ENCODE measurements at regions not wholly inside any gene's neighbourhood (a gene's known extent, or its start where the extent isn't known, plus 50 kb on each side); places are given as distances from the start of the nearest gene placed in this dataset.
"Not testable (repeated sequence)": the region's sequence is repeated elsewhere in the genome, so short reads cannot be mapped to it uniquely, and the experiment has no call there.

GRCh38 chr1:10943991-10944730 lies 68.3 kb upstream of the TARDBP start:
- Histone ChIP-seq H3K9ac (no peak overlapping the region), H3K4me1 (peaks cover 45% of the 10 kb centered on the region), H4K20me1 (peaks cover 19% of the 10 kb centered on the region), H3K9me3 (no peaks in the 10 kb centered on the region), H3K36me3 (no peaks in the 10 kb centered on the region), H3K4me3 (no peak overlapping the region), H3K27me3 (peaks cover 24% of the 10 kb centered on the region), H3K27ac (no peak overlapping the region), H3K4me2 (peak overlapping the region; percentile 68)
- TF ChIP-seq Cebpa-rat (IDR thresholded peaks at IDR 0.05): no peak

- Histone ChIP-seq H3K4me3 (no peak overlapping the region), H3K9me3 (no peaks in the 10 kb centered on the region), H3K36me3 (no peaks in the 10 kb centered on the region), H3K27me3 (peaks cover 18% of the 10 kb centered on the region), H3K4me2 (no peak overlapping the region), H3K27ac (no peak overlapping the region), H3K4me1 (peaks cover 26% of the 10 kb centered on the region), H3K9ac (no peak overlapping the region), H4K20me1 (peaks cover 3% of the 10 kb centered on the region; the same call in 1 of the 2 replicates)
- TF ChIP-seq Cebpa-rat (IDR thresholded peaks at IDR 0.05): no peak
Observed at GRCh38 chr1:10945991-10946509, 66.4 kb upstream of the TARDBP start.

GRCh38 chr1:10947181-10947580 lies 65.3 kb upstream of the TARDBP start:
- H3K36me3 ChIP-seq: no peaks in the 10 kb centered on the region
- no peak overlapping the region for H3K4me3 ChIP-seq
- H3K4me2 ChIP-seq: no peak overlapping the region
- no peak overlapping the region for H3K9ac ChIP-seq
- peaks cover 18% of the 10 kb centered on the region for H3K27me3 ChIP-seq
- TF ChIP-seq Cebpa-rat (IDR thresholded peaks at IDR 0.05): no peak
- H3K27ac ChIP-seq: no peak overlapping the region
- H3K4me1 ChIP-seq: peaks cover 15% of the 10 kb centered on the region
- H3K9me3 ChIP-seq: no peaks in the 10 kb centered on the region
- H4K20me1 ChIP-seq: no peaks in the 10 kb centered on the region

DNA sequence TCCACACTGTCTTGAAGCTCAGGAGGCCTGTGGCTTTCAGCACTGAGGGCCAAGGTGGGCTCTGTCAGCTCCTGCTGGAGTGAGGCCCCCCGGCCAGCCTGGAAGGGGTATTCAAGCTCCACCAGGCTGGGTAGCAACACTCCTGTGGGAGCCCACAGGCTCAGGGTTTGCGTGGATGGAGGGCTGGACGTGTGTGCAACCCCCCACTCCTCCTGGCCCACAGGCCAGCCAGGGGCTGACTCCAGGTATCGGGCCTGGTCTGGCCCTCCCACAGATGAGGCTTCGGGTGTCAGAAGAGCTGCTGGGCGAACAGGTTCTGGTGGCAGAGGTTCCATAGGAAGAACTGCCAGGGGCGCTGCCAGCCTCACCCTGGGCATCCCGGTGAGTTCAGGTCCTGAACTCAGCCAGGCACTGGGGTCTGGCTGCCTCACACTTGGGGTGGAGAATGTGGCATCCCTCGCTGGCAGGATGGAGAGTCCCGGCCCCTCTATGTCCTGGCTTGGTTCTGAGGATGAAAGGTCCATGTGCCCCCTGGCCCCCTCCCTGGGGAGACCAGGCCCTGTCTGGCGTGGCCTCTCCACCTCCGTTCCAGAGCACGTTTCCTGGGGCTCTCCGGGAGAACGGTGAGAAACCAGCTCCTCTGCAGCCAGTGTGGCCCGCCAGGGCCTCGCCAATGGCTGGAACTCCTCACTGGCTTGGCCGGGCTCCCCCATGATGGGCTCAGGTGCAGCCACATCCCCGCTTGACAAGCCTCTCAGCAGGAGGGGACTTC lies 64.6 kb upstream of the TARDBP start:
- TF ChIP-seq Cebpa-rat (IDR thresholded peaks at IDR 0.05): no peak
- peaks cover 18% of the 10 kb centered on the region for H3K27me3 ChIP-seq

DNA sequence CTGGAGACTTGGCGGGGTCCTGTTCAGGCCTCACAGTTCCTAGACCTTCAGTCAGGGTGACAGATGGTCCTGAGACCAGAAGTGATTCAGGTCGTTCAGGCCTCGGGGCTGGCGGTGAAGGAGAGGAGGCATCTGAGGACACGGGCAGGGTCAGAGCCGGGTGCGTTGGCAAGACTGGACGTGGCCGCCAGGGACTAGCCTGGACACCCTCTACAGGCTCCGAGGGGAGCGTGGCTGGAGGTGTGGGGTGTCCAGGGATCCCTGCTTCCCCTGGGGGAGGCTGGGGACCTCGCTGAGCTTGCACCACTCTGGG lies 64.0 kb upstream of the TARDBP start:
- peaks cover 13% of the 10 kb centered on the region for H3K4me1 ChIP-seq
- H4K20me1 ChIP-seq: no peaks in the 10 kb centered on the region
- peaks cover 14% of the 10 kb centered on the region for H3K27me3 ChIP-seq
- H3K4me3 ChIP-seq: no peak overlapping the region
- no peaks in the 10 kb centered on the region for H3K36me3 ChIP-seq
- no peak overlapping the region for H3K27ac ChIP-seq
- H3K9ac ChIP-seq: no peak overlapping the region
- TF ChIP-seq Cebpa-rat (IDR thresholded peaks at IDR 0.05): no peak
- peaks cover 2% of the 10 kb centered on the region for H3K9me3 ChIP-seq
- H3K4me2 ChIP-seq: no peak overlapping the region

More for the DNA sequence above, 64.6 kb upstream of the TARDBP start:
- Histone ChIP-seq H3K4me2 (no peak overlapping the region), H3K9me3 (no peaks in the 10 kb centered on the region), H3K27ac (no peak overlapping the region), H3K4me3 (no peak overlapping the region), H3K36me3 (no peaks in the 10 kb centered on the region), H3K4me1 (peaks cover 13% of the 10 kb centered on the region), H4K20me1 (no peaks in the 10 kb centered on the region), H3K9ac (no peak overlapping the region)

DNA sequence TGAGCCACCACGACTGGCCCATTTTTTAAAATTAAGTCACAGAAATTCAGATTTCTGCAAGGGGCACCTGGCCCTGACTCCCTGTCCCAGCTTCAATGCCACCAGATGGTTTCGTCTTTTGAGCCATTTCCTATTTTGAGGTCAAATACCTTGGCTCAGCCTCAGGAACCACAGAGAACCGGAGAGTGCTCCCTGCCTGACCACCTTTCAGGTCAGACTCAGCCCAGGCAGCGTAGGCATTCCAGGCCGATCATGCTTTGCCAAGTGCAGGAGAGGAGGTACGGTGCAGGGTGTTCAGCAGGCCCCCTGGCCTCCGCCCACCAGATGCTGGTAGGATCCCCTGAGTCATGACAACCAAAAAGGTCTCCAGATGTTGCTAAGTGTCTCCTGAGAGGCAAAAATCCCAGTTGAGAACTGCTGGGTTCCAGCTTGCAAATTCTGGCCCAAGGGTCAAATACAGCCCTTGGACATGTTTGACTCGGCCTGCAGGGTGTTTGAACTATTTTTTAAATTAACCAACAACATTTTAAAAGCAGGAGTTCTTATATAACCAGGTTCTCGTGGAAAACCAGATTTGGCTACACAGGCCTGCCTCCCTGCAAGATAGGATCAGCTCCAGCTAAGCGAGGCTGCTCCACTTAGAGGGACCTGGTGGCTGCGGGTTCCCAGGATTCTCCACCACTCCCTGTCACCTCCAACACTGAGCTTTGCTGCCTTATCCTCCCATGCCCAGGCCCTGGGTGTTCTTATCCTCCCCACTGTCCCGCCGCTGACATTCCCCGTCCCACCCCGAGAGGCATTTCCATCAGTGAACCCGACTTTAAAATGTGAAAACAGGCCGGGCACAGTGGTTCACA lies 61.9 kb upstream of the TARDBP start:
- no peak for TF ChIP-seq Cebpa-rat (IDR thresholded peaks at IDR 0.05)
- peaks cover 8% of the 10 kb centered on the region for H3K9me3 ChIP-seq
- H3K36me3 ChIP-seq: no peaks in the 10 kb centered on the region
- H3K9ac ChIP-seq: no peak overlapping the region
- H4K20me1 ChIP-seq: no peaks in the 10 kb centered on the region
- H3K27ac ChIP-seq: no peak overlapping the region
- no peak overlapping the region for H3K4me3 ChIP-seq
- no peak overlapping the region for H3K4me2 ChIP-seq
- no peaks in the 10 kb centered on the region for H3K4me1 ChIP-seq
- no peaks in the 10 kb centered on the region for H3K27me3 ChIP-seq

DNA sequence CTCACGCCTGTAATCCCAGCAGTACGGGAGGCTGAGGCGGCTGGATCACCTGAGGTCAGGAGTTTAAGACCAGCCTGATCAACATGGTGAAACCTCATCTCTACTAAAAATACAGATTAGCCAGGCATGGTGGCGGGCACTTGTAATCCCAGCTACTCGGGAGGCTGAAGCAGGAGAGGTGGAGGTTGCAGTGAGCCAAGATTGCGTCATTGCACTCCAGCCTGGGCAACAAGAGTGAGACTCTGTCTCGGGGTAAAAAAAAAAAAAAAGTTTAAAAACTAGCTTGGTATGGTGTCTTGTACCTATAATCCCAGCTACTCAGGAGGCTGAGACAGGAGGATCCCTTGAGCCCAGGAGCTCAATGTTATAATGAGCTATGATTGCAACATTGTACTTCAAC lies 61.2 kb upstream of the TARDBP start:
- not testable (repeated sequence) for H4K20me1 ChIP-seq, H3K9ac ChIP-seq, H3K9me3 ChIP-seq, H3K4me3 ChIP-seq, H3K27me3 ChIP-seq, H3K4me2 ChIP-seq, H3K27ac ChIP-seq, H3K36me3 ChIP-seq, H3K4me1 ChIP-seq
- peak; percentile 51; the same call in 1 of the 2 replicates for TF ChIP-seq Cebpa-rat (IDR thresholded peaks at IDR 0.05)

- H4K20me1 ChIP-seq: no peaks in the 10 kb centered on the region
- H3K9me3 ChIP-seq: peaks cover 8% of the 10 kb centered on the region
- H3K27me3 ChIP-seq: no peaks in the 10 kb centered on the region
- no peak overlapping the region for H3K4me3 ChIP-seq
- TF ChIP-seq Cebpa-rat (IDR thresholded peaks at IDR 0.05): no peak
- peaks cover 10% of the 10 kb centered on the region for H3K4me1 ChIP-seq
- no peak overlapping the region for H3K9ac ChIP-seq
- H3K4me2 ChIP-seq: no peak overlapping the region
- H3K27ac ChIP-seq: no peak overlapping the region
- no peaks in the 10 kb centered on the region for H3K36me3 ChIP-seq
Observed at GRCh38 chr1:10951961-10952360, 60.5 kb upstream of the TARDBP start.

GRCh38 chr1:10953505-10954193 lies 58.8 kb upstream of the TARDBP start:
- peaks cover 15% of the 10 kb centered on the region for H3K4me1 ChIP-seq
- no peaks in the 10 kb centered on the region for H3K27me3 ChIP-seq
- peaks cover 8% of the 10 kb centered on the region for H3K9me3 ChIP-seq
- no peak for TF ChIP-seq Cebpa-rat (IDR thresholded peaks at IDR 0.05)
- no peak overlapping the region for H3K4me2 ChIP-seq
- no peaks in the 10 kb centered on the region for H3K36me3 ChIP-seq
- H3K4me3 ChIP-seq: no peak overlapping the region
- H4K20me1 ChIP-seq: no peaks in the 10 kb centered on the region
- no peak overlapping the region for H3K27ac ChIP-seq
- no peak overlapping the region for H3K9ac ChIP-seq
